ENCODE measurements at regions not wholly inside any gene's neighbourhood (a gene's known extent, or its start where the extent isn't known, plus 50 kb on each side); places are given as distances from the start of the nearest gene placed in this dataset.

- TF ChIP-seq POLR2A (IDR thresholded peaks at IDR 0.05) (no peak), CTCF (IDR thresholded peaks at IDR 0.05) (no peak)
These were observed 242.9 kb upstream of the TRPM3 start for GRCh38 chr9:71364186-71364955.

Measured in testis (tissue), 2 donors.